Body of pancreas (tissue), 4 donors: ENCODE measurements at regions not wholly inside any gene's neighbourhood (a gene's known extent, or its start where the extent isn't known, plus 50 kb on each side); places are given as distances from the start of the nearest gene placed in this dataset.

Experiments
- ATAC-seq: fragments of 150-250 bp; one replicate; pipeline ENCODE4 v1.9.1; 2016
- DNase-seq, 4 donors: peaks; one replicate each; pipeline ENCODE4 v3.0.0-alpha.2; 2019
- H3K27ac ChIP-seq, 4 donors: fragments of 200-600 bp; sonication (generic); 1 replicate in 3 of 4; 2 replicates in 1 of 4; pipeline versions ENCODE4 v1.5.1 to v1.6.1; 2016 to 2019; ENCODE audit warnings: mild to moderate bottlenecking in 1 of 4, mixed read lengths in 1 of 4, moderate library complexity in 1 of 4
- H3K27me3 ChIP-seq, 2 donors: fragments of 200-600 bp; sonication (generic); one replicate each; pipeline ENCODE4 v1.6.0; 2016; ENCODE audit warnings: mild to moderate bottlenecking in 1 of 2
- H3K36me3 ChIP-seq, 2 donors: fragments of 200-600 bp; sonication (generic); replicated peaks in 1 of 2; 2 replicates each; pipeline ENCODE4 v1.5.1; 2016; ENCODE audit warnings: low read depth in 2 of 2; ENCODE audit not compliant: insufficient read depth in 1 of 2
- H3K4me1 ChIP-seq: fragments of 200-600 bp; sonication (generic); one replicate; pipeline ENCODE4 v1.6.0; 2016
- H3K4me3 ChIP-seq, 2 donors: fragments of 200-600 bp; sonication (generic); 1 replicate in 1 of 2; 2 replicates in 1 of 2; pipeline ENCODE4 v1.5.1; 2016 to 2019
- H3K9me3 ChIP-seq, 3 donors: fragments of 200-600 bp; sonication (generic); 1 replicate in 2 of 3; 2 replicates in 1 of 3; pipeline ENCODE4 v1.5.1; 2016
- POLR2A ChIP-seq, 3 donors: fragments of 450-650 bp; IDR thresholded peaks; one replicate each; pipeline ENCODE4 v1.6.1; 2016; ENCODE audit warnings: antibody characterized with exemption in 3 of 3, mild to moderate bottlenecking in 2 of 3
- WGBS, 2 donors: methylation state at CpG; one replicate each; pipeline ENCODE4 v1.1.5; 2017; 5-methylcytosine and 5-hydroxymethylcytosine counted together
- intact Hi-C: fragments of 100-400 bp; cut with DNase I; formaldehyde crosslinking; loops from one replicate; pipeline ENCODE4 v1.15.1; 2023
- TF ChIP-seq, protein P1 (sequence below), 7 experiments: fragments of 450-650 bp in 4 of 7; fragments of 200-600 bp in 3 of 7; sonication (generic) in 3 of 7; IDR thresholded peaks; one replicate each; pipeline ENCODE4 v1.5.1; 2016 to 2019; ENCODE audit warnings: antibody characterized with exemption in 7 of 7

DNA sequence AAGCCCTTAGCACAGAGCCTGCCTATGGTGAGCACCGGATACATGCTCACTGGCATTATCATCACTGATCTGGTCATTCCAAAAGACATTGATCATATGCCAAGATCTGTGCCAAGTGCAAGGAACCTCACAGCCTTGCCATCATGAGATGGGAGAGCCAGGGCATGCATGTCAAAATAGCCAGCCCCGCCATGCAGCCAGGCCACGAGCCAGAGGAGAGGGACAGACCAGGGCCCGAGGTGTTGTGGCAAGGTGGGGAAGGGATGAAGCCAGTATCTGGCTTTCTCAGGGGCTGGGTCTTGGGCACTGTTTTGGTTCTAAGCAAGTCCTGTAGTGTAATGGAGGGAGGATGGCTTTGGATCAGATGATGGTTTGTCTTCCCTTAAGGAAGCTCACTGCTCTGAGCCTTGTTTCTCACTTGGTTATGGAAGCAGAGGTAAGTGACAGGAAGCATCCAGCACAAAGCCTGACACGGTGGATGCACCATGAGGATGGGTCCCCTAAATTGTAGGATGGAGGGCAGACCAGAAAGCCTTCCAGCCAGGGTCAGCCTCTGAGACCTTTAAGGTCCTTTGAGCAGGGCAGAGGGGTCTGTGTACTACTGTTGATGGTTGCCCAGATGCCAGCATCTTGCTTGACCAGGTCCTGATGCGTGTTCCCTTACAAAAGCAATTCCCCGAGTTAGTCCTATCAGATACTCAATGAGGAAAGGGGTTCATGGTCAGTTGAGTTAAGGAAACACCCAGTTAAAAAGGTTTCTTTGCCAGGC, 247.7 kb upstream of the TLE3 start:
- no peak for ATAC-seq
- no peaks in the 10 kb centered on the region for H3K36me3 ChIP-seq
- TF ChIP-seq, protein P1, sequence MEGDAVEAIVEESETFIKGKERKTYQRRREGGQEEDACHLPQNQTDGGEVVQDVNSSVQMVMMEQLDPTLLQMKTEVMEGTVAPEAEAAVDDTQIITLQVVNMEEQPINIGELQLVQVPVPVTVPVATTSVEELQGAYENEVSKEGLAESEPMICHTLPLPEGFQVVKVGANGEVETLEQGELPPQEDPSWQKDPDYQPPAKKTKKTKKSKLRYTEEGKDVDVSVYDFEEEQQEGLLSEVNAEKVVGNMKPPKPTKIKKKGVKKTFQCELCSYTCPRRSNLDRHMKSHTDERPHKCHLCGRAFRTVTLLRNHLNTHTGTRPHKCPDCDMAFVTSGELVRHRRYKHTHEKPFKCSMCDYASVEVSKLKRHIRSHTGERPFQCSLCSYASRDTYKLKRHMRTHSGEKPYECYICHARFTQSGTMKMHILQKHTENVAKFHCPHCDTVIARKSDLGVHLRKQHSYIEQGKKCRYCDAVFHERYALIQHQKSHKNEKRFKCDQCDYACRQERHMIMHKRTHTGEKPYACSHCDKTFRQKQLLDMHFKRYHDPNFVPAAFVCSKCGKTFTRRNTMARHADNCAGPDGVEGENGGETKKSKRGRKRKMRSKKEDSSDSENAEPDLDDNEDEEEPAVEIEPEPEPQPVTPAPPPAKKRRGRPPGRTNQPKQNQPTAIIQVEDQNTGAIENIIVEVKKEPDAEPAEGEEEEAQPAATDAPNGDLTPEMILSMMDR (IDR thresholded peaks at IDR 0.05): no peak
- no peak for TF ChIP-seq POLR2A (IDR thresholded peaks at IDR 0.05)

GRCh38 chr15:70344666-70345065, 246.9 kb upstream of the TLE3 start:
- intact Hi-C loops: no loop called here
- no peak overlapping the region for H3K4me3 ChIP-seq
- H3K27ac ChIP-seq: peak overlapping the region in 2 of 4 donors; percentile 13 to 22
- peak; percentile 67 for ATAC-seq
- DNase-seq: peak; percentile 48 to 80 (median 78)
- peaks cover 12% of the 10 kb centered on the region for H3K4me1 ChIP-seq
- no peaks in the 10 kb centered on the region for H3K9me3 ChIP-seq
- 36% methylated on average over 3 of the region's 3 CpGs; no CpG with 5 or more reads in 1 of the 2 donors for WGBS, 2 donors
- TF ChIP-seq, protein P1 (IDR thresholded peaks at IDR 0.05): no peak
- no peak for TF ChIP-seq POLR2A (IDR thresholded peaks at IDR 0.05)
- H3K27me3 ChIP-seq: no peaks in the 10 kb centered on the region
- no peaks in the 10 kb centered on the region for H3K36me3 ChIP-seq

More for the DNA sequence above, 247.7 kb upstream of the TLE3 start:
- H3K4me1 ChIP-seq: peaks cover 12% of the 10 kb centered on the region
- 81 to 90% methylated on average over 7 of the region's 7 CpGs for WGBS, 2 donors
- H3K27ac ChIP-seq: peak overlapping the region in 1 of 4 donors; percentile 22
- H3K9me3 ChIP-seq: no peaks in the 10 kb centered on the region
- no peak for DNase-seq
- intact Hi-C loops: no loop called here
- H3K27me3 ChIP-seq: no peaks in the 10 kb centered on the region
- no peak overlapping the region for H3K4me3 ChIP-seq

GRCh38 chr15:70343961-70344621, 246.4 kb upstream of the TLE3 start:
- intact Hi-C loops: no loop called here
- Histone ChIP-seq H3K27ac (no peak overlapping the region), H3K27me3 (no peaks in the 10 kb centered on the region), H3K9me3 (no peaks in the 10 kb centered on the region), H3K4me3 (no peak overlapping the region), H3K36me3 (no peaks in the 10 kb centered on the region), H3K4me1 (peaks cover 12% of the 10 kb centered on the region)
- ATAC-seq (no peak), DNase-seq (no peak)
- no peak for TF ChIP-seq POLR2A (IDR thresholded peaks at IDR 0.05)
- TF ChIP-seq, protein P1 (IDR thresholded peaks at IDR 0.05): no peak
- WGBS, 2 donors: 70 to 73% methylated on average over 17 of the region's 17 CpGs

- ATAC-seq (no peak), DNase-seq (no peak)
- intact Hi-C loops: no loop called here
- no peaks in the 10 kb centered on the region for H3K27me3 ChIP-seq
- WGBS, 2 donors: 95% methylated on average over 8 of the region's 8 CpGs
- H3K4me1 ChIP-seq: peaks cover 12% of the 10 kb centered on the region
- H3K9me3 ChIP-seq: no peaks in the 10 kb centered on the region
- TF ChIP-seq POLR2A (IDR thresholded peaks at IDR 0.05): no peak
- TF ChIP-seq, protein P1 (IDR thresholded peaks at IDR 0.05): no peak
- H3K36me3 ChIP-seq: no peaks in the 10 kb centered on the region
- no peak overlapping the region for H3K27ac ChIP-seq
- no peak overlapping the region for H3K4me3 ChIP-seq
Observed at GRCh38 chr15:70342554-70343548, 245.1 kb upstream of the TLE3 start.
